ENCODE measurements at regions not wholly inside any gene's neighbourhood (a gene's known extent, or its start where the extent isn't known, plus 50 kb on each side); places are given as distances from the start of the nearest gene placed in this dataset.

DNA sequence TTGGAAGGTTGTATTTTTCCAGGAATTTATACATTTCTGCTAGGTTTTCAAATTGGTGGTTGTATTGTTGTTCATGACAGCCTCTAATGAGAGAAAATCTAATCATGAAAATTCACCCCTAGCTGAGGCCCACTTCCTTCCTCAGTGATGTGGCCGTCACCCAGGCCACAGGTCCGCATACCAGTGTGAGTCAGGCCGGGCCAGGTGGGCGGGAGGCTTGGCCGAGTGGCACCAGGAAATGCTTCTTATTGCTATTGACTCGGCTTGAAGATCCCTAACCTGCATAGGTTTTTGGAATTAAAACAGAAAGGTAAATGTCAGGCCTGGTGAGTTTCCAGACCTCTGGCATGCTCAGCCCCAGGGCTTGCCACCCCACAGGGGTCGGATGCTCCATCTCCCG lies 88.7 kb downstream of the SCGB2B2 start:
- 70 to 77% (median 75%) methylated on average over 8 of the region's 8 CpGs for WGBS, 4 donors
- H3K27me3 ChIP-seq = no peaks in the 10 kb centered on the region

GRCh38 chr19:34580408-34580807 lies 96.6 kb downstream of the SCGB2B2 start:
- H3K27ac ChIP-seq = no peak overlapping the region
- ATAC-seq = no peak
- H3K4me3 ChIP-seq = no peak overlapping the region
- DNase-seq = no peak
- no peaks in the 10 kb centered on the region for H3K9me3 ChIP-seq
- 59 to 74% (median 71%) methylated on average over 8 of the region's 8 CpGs for WGBS, 4 donors
- peaks cover 0 to 9% (median 0%) of the 10 kb centered on the region in 12 donors for H3K4me1 ChIP-seq
- no peaks in the 10 kb centered on the region for H3K36me3 ChIP-seq
- intact Hi-C loops (cut with DNase I) = no loop called here
- no peak for TF ChIP-seq POLR2A (IDR thresholded peaks at IDR 0.05)
- peaks cover 0 to 3% (median 0%) of the 10 kb centered on the region in 9 donors for H3K27me3 ChIP-seq

More for the DNA sequence above, 88.7 kb downstream of the SCGB2B2 start:
- no peak for DNase-seq
- intact Hi-C loops (cut with DNase I) = no loop called here
- Histone ChIP-seq H3K9me3 (no peaks in the 10 kb centered on the region), H3K27ac (no peak overlapping the region), H3K4me1 (no peaks in the 10 kb centered on the region), H3K36me3 (no peaks in the 10 kb centered on the region), H3K4me3 (no peak overlapping the region)
- no peak for ATAC-seq
- TF ChIP-seq, protein P1, sequence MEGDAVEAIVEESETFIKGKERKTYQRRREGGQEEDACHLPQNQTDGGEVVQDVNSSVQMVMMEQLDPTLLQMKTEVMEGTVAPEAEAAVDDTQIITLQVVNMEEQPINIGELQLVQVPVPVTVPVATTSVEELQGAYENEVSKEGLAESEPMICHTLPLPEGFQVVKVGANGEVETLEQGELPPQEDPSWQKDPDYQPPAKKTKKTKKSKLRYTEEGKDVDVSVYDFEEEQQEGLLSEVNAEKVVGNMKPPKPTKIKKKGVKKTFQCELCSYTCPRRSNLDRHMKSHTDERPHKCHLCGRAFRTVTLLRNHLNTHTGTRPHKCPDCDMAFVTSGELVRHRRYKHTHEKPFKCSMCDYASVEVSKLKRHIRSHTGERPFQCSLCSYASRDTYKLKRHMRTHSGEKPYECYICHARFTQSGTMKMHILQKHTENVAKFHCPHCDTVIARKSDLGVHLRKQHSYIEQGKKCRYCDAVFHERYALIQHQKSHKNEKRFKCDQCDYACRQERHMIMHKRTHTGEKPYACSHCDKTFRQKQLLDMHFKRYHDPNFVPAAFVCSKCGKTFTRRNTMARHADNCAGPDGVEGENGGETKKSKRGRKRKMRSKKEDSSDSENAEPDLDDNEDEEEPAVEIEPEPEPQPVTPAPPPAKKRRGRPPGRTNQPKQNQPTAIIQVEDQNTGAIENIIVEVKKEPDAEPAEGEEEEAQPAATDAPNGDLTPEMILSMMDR (IDR thresholded peaks at IDR 0.05) = no peak
- no peak for TF ChIP-seq POLR2A (IDR thresholded peaks at IDR 0.05)

- Histone ChIP-seq H3K9me3 (no peaks in the 10 kb centered on the region), H3K27me3 (peaks cover 0 to 3% (median 0%) of the 10 kb centered on the region in 9 donors), H3K4me1 (peaks cover 0 to 9% (median 0%) of the 10 kb centered on the region in 12 donors), H3K27ac (no peak overlapping the region), H3K36me3 (no peaks in the 10 kb centered on the region), H3K4me3 (no peak overlapping the region)
- ATAC-seq (no peak), DNase-seq (no peak)
- TF ChIP-seq, protein P1 (IDR thresholded peaks at IDR 0.05) = no peak
- no peak for TF ChIP-seq POLR2A (IDR thresholded peaks at IDR 0.05)
- WGBS, 4 donors = 83 to 94% (median 87%) methylated on average over 4 of the region's 4 CpGs
- intact Hi-C loops (cut with DNase I) = no loop called here
Measured at GRCh38 chr19:34580055-34580336, 97.0 kb downstream of the SCGB2B2 start.

GRCh38 chr19:34579281-34580054 lies 97.5 kb downstream of the SCGB2B2 start:
- WGBS, 4 donors = 77 to 80% (median 77%) methylated on average over 13 to 14 of the region's 14 CpGs

More at GRCh38 chr19:34579281-34580054, 97.5 kb downstream of the SCGB2B2 start:
- Histone ChIP-seq H3K4me3 (no peak overlapping the region), H3K9me3 (no peaks in the 10 kb centered on the region), H3K27me3 (peaks cover 0 to 3% (median 0%) of the 10 kb centered on the region in 9 donors), H3K4me1 (peaks cover 0 to 9% (median 0%) of the 10 kb centered on the region in 12 donors), H3K27ac (no peak overlapping the region), H3K36me3 (no peaks in the 10 kb centered on the region)
- no peak for TF ChIP-seq POLR2A (IDR thresholded peaks at IDR 0.05)
- TF ChIP-seq, protein P1 (IDR thresholded peaks at IDR 0.05) = no peak
- no peak for DNase-seq
- intact Hi-C loops (cut with DNase I) = no loop called here
- ATAC-seq = no peak
